ENCODE measurements at regions not wholly inside any gene's neighbourhood (a gene's known extent, or its start where the extent isn't known, plus 50 kb on each side); places are given as distances from the start of the nearest gene placed in this dataset.

- H3K27me3 ChIP-seq (ENCODE audit: insufficient read depth): 0 out of 2 replicates have a peak, but pooled peaks cover 16% of the 10 kb centered on the region
- peak; percentile 79; the same call in 1 of the 2 replicates for TF ChIP-seq FOXJ3 (CRISPR knock-in tag; IDR thresholded peaks at IDR 0.05)
- TF ChIP-seq ELF1 (IDR thresholded peaks at IDR 0.05): no peak
- peak in 1 of 2 experiments; percentile 92; a peak in 2 of 4 replicates for TF ChIP-seq EP300 (IDR thresholded peaks at IDR 0.05; ENCODE audit: borderline replicate concordance in 1 of 2, low read depth in 1 of 2, low read length in 1 of 2)
- TF ChIP-seq POLR2AphosphoS5 (IDR thresholded peaks at IDR 0.05; ENCODE audit: low read depth, low read length): no peak
- no peak for TF ChIP-seq CTCF (IDR thresholded peaks at IDR 0.05)
- TF ChIP-seq RFX5 (IDR thresholded peaks at IDR 0.05; ENCODE audit: low read length): no peak
- no peak for TF ChIP-seq TEAD4 (IDR thresholded peaks at IDR 0.05; ENCODE audit: borderline replicate concordance, insufficient read depth)
- TF ChIP-seq PBX3 (IDR thresholded peaks at IDR 0.05): no peak
- peak; percentile 49 for TF ChIP-seq RAD21 (IDR thresholded peaks at IDR 0.05; ENCODE audit: low read length)
- no peak for TF ChIP-seq EZH2phosphoT487 (IDR thresholded peaks at IDR 0.05; ENCODE audit: borderline replicate concordance, low read depth)
- no peak for TF ChIP-seq YY1 (IDR thresholded peaks at IDR 0.05; ENCODE audit: low read depth)
- no peak for TF ChIP-seq SIN3A (IDR thresholded peaks at IDR 0.05; ENCODE audit: borderline replicate concordance, low read depth, low read length)
- no peak for TF ChIP-seq MEF2A (IDR thresholded peaks at IDR 0.05; ENCODE audit: borderline replicate concordance, low read depth)
- TF ChIP-seq USF1 (IDR thresholded peaks at IDR 0.05; ENCODE audit: borderline replicate concordance, low read depth): no peak
- no peak for TF ChIP-seq ZBTB33 (IDR thresholded peaks at IDR 0.05; ENCODE audit: borderline replicate concordance, low read depth)
- TF ChIP-seq TCF12 (IDR thresholded peaks at IDR 0.05): no peak; the same call in 1 of the 2 replicates
- peak; percentile 96 for TF ChIP-seq RCOR1 (IDR thresholded peaks at IDR 0.05; ENCODE audit: low read length)
- no peak for TF ChIP-seq RXRA (IDR thresholded peaks at IDR 0.05; ENCODE audit: borderline replicate concordance, low read depth)
- TF ChIP-seq USF2 (IDR thresholded peaks at IDR 0.05; ENCODE audit: borderline replicate concordance, low read depth, low read length): peak; percentile 18; the same call in 1 of the 2 replicates
- TF ChIP-seq NFIC (IDR thresholded peaks at IDR 0.05; ENCODE audit: borderline replicate concordance): no peak
- no peak for TF ChIP-seq TAF1 (IDR thresholded peaks at IDR 0.05; ENCODE audit: borderline replicate concordance, low read depth, low read length)
- no peak for TF ChIP-seq FOSL2 (IDR thresholded peaks at IDR 0.05; ENCODE audit: borderline replicate concordance, low read depth)
- no peak for TF ChIP-seq JUND (IDR thresholded peaks at IDR 0.05)
- TF ChIP-seq GATA2 (CRISPR knock-in tag; IDR thresholded peaks at IDR 0.05): peak; percentile 96
- TF ChIP-seq GABPA (IDR thresholded peaks at IDR 0.05; ENCODE audit: low read depth): no peak
- TF ChIP-seq MAX (IDR thresholded peaks at IDR 0.05; ENCODE audit: low read depth): no peak
- TF ChIP-seq CHD2 (IDR thresholded peaks at IDR 0.05; ENCODE audit: low read length, partially characterized antibody): peak; percentile 75
Observed at GRCh38 chr3:195013411-195014361, 257.3 kb downstream of the XXYLT1 start.

More at GRCh38 chr3:195013411-195014361, 257.3 kb downstream of the XXYLT1 start:
- DNase-seq: peak; percentile 82
- POLR2A ChIA-PET: interaction anchor here (1.1 kb wide), 1 partner anchor 28 kb away, joined by 3 read pairs; no protein-coding TSS in a partner anchor
- Histone ChIP-seq H3K4me3 (ENCODE audit: low read depth in 2 of 2, low read length in 1 of 2) (no peak overlapping the region), H3K27ac (ENCODE audit: low read depth in 2 of 2, low read length in 1 of 2) (peak overlapping the region; percentile 37 to 98; a peak in 3 of 4 replicates), H2AFZ (ENCODE audit: low read depth) (no peak overlapping the region), H3K36me3 (replicated peaks in 1 of 2; ENCODE audit: control insufficient read depth in 1 of 2, insufficient read depth in 2 of 2, low read length in 1 of 2) (no peaks in the 10 kb centered on the region), H4K20me1 (ENCODE audit: insufficient read depth) (no peaks in the 10 kb centered on the region), H3K4me1 (ENCODE audit: control insufficient read depth in 1 of 2, insufficient read depth in 2 of 2, low read depth in 1 of 2, low read length in 1 of 2) (peaks cover 0 to 34% of the 10 kb centered on the region in 2 experiments; a peak in 2 of 4 replicates), H3K9me2 (no peaks in the 10 kb centered on the region), H3K79me2 (ENCODE audit: insufficient read depth) (no peaks in the 10 kb centered on the region), H3K4me2 (no peak overlapping the region), H3F3A (replicated peaks; ENCODE audit: insufficient read depth) (no peaks in the 10 kb centered on the region), H3K9me3 (no peaks in the 10 kb centered on the region), H3K9ac (no peak overlapping the region)
- WGBS (ENCODE audit: low lambda C conversion rate): 34% methylated on average over 13 of the region's 17 CpGs
- CTCF ChIA-PET: interaction anchor here (1.0 to 3.6 kb wide), 9 partner anchors 9 to 342 kb away, joined by 3 to 11 read pairs (median 8); partner anchors contain the start of gene LSG1
